Osteocyte (in vitro differentiated cells): ENCODE measurements at regions not wholly inside any gene's neighbourhood (a gene's known extent, or its start where the extent isn't known, plus 50 kb on each side); places are given as distances from the start of the nearest gene placed in this dataset.
A peak's percentile ranks its signal among the peaks of the same experiment; 100 is the strongest.

Experiments
- DNase-seq: peaks from one replicate; pipeline ENCODE4 v3.0.0; 2021; ENCODE audit warnings: mixed read lengths; ENCODE audit not compliant: unreplicated experiment; ENCODE audit errors: extremely low spot score
- H3K27ac Mint-ChIP-seq: one replicate; pipeline ENCODE4 v1.8.0; 2021; ENCODE audit warnings: mild to moderate bottlenecking, mixed read lengths; ENCODE audit not compliant: unreplicated experiment
- H3K27me3 Mint-ChIP-seq: one replicate; pipeline ENCODE4 v1.8.0; 2021; ENCODE audit warnings: mixed read lengths; ENCODE audit not compliant: unreplicated experiment
- H3K36me3 Mint-ChIP-seq: one replicate; pipeline ENCODE4 v1.8.0; 2021; ENCODE audit warnings: mixed read lengths; ENCODE audit not compliant: unreplicated experiment
- H3K4me1 Mint-ChIP-seq: one replicate; pipeline ENCODE4 v1.8.0; 2021; ENCODE audit warnings: mixed read lengths; ENCODE audit not compliant: unreplicated experiment
- H3K4me3 Mint-ChIP-seq: one replicate; pipeline ENCODE4 v1.8.0; 2021; ENCODE audit warnings: mild to moderate bottlenecking, moderate library complexity, mixed read lengths; ENCODE audit not compliant: unreplicated experiment
- H3K9me3 Mint-ChIP-seq: one replicate; pipeline ENCODE4 v1.8.0; 2021; ENCODE audit warnings: mixed read lengths; ENCODE audit not compliant: unreplicated experiment
- CTCF ChIP-seq: fragments of 200-600 bp; sonication (generic); IDR thresholded peaks from 2 replicates; pipeline ENCODE4 v1.5.0; 2021; ENCODE audit warnings: antibody characterized with exemption, mild to moderate bottlenecking, moderate library complexity

- Mint-ChIP-seq H3K4me3 (no peak overlapping the region), H3K27ac (peak overlapping the region; percentile 92), H3K36me3 (no peaks in the 10 kb centered on the region), H3K4me1 (peaks cover 79% of the 10 kb centered on the region), H3K27me3 (no peaks in the 10 kb centered on the region), H3K9me3 (no peaks in the 10 kb centered on the region)
- DNase-seq: no peak
- TF ChIP-seq CTCF: no peak
These were observed 61.5 kb downstream of the TMEM30B start for GRCh38 chr14:61219673-61220072.

DNA sequence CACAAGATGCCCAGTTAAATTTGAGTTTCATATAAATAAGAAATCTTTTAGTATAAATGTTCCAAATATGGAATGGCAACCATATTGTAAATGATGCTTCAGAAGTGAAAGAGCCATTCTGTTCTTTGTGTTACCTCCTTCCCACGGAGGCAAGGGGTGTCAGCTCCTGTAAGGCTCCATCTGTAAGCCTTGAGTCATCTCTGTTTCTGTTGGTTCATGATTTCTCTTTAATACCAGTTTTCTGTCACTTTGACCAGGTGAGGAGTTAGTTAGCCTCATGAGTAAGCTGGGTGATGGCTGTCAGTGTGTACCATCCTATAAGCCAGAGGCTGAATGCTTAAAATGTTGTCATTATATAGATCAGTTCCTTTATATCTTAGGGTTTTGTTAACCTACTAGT, 61.9 kb downstream of the TMEM30B start:
- no peak for TF ChIP-seq CTCF
- Mint-ChIP-seq H3K27ac (peak overlapping the region; percentile 92), H3K4me3 (no peak overlapping the region), H3K9me3 (no peaks in the 10 kb centered on the region), H3K27me3 (no peaks in the 10 kb centered on the region), H3K4me1 (peaks cover 79% of the 10 kb centered on the region), H3K36me3 (no peaks in the 10 kb centered on the region)
- no peak for DNase-seq

GRCh38 chr14:61218767-61219166, 62.4 kb downstream of the TMEM30B start:
- H3K4me1 Mint-ChIP-seq: peaks cover 81% of the 10 kb centered on the region
- H3K27me3 Mint-ChIP-seq: no peaks in the 10 kb centered on the region
- no peak overlapping the region for H3K4me3 Mint-ChIP-seq
- H3K9me3 Mint-ChIP-seq: no peaks in the 10 kb centered on the region
- no peaks in the 10 kb centered on the region for H3K36me3 Mint-ChIP-seq
- peak; percentile 84 for DNase-seq
- H3K27ac Mint-ChIP-seq: peak overlapping the region; percentile 92
- TF ChIP-seq CTCF: no peak

DNA sequence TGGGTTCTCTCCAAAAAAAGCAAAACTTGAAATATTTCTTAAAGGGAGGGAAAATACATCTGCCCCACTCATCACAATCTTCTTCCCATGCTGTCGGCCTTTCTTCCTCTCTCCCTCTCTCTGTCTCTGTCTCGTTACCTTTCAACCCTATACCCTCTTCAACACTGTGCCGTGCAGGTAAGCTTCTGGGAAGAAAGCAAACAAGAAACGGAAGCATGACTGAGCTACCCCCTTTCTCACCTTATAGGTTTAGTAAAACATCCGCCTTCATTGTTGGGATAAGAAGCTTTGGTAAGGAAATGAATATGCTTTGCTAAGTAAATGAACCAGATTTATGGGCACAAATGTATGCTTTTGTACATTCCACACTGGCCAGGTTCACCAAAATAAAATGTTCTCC, 63.0 kb downstream of the TMEM30B start:
- no peak for TF ChIP-seq CTCF
- no peak for DNase-seq
- Mint-ChIP-seq H3K36me3 (no peaks in the 10 kb centered on the region), H3K27ac (peak overlapping the region; percentile 92), H3K27me3 (no peaks in the 10 kb centered on the region), H3K9me3 (no peaks in the 10 kb centered on the region), H3K4me1 (peaks cover 81% of the 10 kb centered on the region), H3K4me3 (no peak overlapping the region)

DNA sequence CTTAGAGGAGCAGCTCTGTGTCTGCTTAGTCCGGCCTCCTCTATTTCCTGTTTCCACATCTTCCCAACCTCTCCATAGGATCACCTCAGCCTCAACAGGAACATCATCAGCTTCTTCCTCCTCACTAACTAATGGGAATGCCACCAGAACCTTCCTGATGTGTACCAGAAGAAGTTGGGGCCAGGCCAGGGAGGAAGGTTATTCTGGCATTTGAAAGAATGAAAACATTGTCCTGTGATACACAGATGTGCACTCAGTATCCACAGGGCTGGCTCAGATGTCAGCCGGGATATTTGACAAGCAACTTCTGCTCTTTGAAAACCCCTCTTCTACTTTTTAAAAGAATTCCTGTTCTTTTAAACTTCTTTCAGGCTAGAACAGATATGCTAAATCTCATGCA, 63.6 kb downstream of the TMEM30B start:
- no peak for TF ChIP-seq CTCF
- DNase-seq: no peak
- H3K36me3 Mint-ChIP-seq: no peaks in the 10 kb centered on the region
- no peak overlapping the region for H3K4me3 Mint-ChIP-seq
- no peaks in the 10 kb centered on the region for H3K27me3 Mint-ChIP-seq
- H3K9me3 Mint-ChIP-seq: no peaks in the 10 kb centered on the region
- peak overlapping the region; percentile 92 for H3K27ac Mint-ChIP-seq
- H3K4me1 Mint-ChIP-seq: peaks cover 81% of the 10 kb centered on the region
